Suppressor macrophage (primary cell): ENCODE measurements at regions not wholly inside any gene's neighbourhood (a gene's known extent, or its start where the extent isn't known, plus 50 kb on each side); places are given as distances from the start of the nearest gene placed in this dataset.
A peak's percentile ranks its signal among the peaks of the same experiment; 100 is the strongest.

Source experiments
- DNase-seq, 4 experiments: peaks; one replicate each; pipeline ENCODE4 v3.0.0-alpha.2; 2020 to 2022

DNA sequence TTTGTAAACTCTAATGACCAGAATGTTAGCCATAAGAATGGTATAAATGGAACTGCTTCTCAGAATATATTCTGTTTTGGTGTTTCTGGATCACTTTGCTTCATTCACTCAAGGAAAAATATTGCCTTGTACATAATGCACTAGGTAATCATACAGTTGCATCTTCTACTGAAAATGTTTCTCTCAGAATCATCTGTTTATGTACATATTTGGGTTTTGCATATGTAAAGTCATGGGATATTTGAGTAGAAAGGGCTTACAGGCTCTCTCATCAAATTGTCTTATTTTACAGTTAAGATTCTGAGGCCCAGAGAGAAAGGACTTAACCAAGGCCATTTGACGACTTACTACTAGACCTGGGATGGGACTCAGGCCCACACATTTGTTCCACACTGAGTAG, 97.8 kb upstream of the PALM2AKAP2 start:
- no peak for DNase-seq

GRCh38 chr9:109683521-109683920, 96.5 kb upstream of the PALM2AKAP2 start:
- DNase-seq, result no peak

GRCh38 chr9:109689701-109690100, 90.3 kb upstream of the PALM2AKAP2 start:
- DNase-seq, result no peak

- DNase-seq, result no peak
Measured at GRCh38 chr9:109699019-109699418, 81.0 kb upstream of the PALM2AKAP2 start.

DNA sequence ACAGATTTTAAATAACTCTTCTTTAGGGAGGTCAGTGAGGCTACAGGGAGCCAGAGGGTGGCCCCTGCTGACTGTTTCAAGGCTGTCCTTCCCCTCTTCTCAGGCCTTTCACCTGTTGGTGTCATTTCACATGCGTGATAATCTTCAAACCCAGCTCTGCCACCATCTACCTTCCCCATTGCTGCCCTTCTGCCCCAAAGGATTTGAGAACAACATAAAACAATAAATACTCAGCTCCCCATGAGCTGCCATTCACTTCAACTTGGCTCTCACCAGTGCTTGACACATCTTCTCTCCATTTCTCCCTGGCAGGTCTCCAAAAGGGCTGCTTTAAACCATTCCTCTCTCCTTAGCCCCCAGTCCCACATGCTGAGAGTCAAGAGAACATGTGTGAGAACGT, 75.5 kb upstream of the PALM2AKAP2 start:
- no peak for DNase-seq

DNA sequence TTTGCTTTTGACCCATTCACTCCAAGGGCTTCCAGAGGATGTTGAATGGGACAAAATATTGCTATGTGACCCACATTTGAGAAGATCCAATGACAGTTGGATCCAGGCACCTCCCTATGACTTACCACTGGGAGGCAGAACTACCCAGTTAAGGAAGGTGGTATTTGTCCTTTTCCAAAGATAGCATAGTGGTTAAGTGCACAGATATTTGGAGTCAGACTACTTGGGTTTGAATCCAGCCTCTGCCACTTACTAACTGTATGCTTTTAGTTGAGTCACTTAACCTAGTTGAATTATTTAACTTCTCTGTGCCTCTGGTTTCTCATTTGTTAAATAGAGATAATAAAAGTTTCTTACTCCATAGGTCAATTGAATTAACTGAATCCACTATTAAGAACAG, 74.5 kb upstream of the PALM2AKAP2 start:
- peak in 3 of 4 experiments; percentile 5 to 12 (median 6) for DNase-seq

DNA sequence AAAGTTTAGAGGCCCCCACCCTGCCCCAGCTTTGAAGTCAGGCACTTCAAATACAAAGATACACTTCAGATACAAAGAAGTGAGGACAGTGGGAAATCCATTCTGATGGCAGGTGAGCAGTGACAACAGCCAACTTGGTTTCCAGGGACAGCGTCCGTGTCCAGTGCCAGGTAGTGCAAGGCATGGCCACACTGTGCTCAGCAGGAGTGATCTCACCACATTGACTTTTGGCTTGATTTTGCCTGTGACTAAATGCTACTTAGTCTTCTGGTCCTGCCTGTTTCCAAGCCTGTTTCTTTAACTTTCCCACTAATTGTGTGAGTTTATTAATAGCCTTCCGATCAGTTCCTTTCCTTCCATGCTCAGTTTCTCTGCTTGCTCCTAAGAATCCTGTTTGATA, 72.6 kb upstream of the PALM2AKAP2 start:
- no peak for DNase-seq

GRCh38 chr9:109708451-109708945, 71.5 kb upstream of the PALM2AKAP2 start:
- peak in 1 of 4 experiments; percentile 4 for DNase-seq

- DNase-seq, result no peak
Measured at GRCh38 chr9:109709866-109710265, 70.1 kb upstream of the PALM2AKAP2 start.

DNA sequence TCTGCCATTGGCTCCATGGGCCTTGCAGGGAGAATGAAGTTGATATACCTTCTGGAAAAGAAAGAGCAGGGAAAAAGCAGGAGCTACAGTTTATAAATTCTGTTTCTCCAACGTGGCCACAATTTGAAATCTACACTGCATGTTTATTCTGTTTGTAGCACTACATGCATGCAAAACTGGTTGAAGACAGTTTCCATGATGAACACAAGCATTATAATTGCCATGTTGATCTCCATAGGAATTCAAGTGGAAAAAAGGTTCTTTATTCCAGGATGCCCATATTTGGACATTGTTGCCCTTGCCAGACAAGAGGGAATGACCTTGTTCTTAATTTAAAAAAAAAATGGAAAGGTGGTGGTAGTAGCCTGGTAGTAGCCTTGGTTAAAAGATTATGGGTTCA, 69.2 kb upstream of the PALM2AKAP2 start:
- DNase-seq, result no peak

GRCh38 chr9:109715344-109715743, 64.7 kb upstream of the PALM2AKAP2 start:
- no peak for DNase-seq

- DNase-seq, result no peak
Measured at GRCh38 chr9:109716631-109717030, 63.4 kb upstream of the PALM2AKAP2 start.

- peak in 1 of 4 experiments; percentile 10 for DNase-seq
Measured at GRCh38 chr9:109717342-109717741, 62.7 kb upstream of the PALM2AKAP2 start.

DNA sequence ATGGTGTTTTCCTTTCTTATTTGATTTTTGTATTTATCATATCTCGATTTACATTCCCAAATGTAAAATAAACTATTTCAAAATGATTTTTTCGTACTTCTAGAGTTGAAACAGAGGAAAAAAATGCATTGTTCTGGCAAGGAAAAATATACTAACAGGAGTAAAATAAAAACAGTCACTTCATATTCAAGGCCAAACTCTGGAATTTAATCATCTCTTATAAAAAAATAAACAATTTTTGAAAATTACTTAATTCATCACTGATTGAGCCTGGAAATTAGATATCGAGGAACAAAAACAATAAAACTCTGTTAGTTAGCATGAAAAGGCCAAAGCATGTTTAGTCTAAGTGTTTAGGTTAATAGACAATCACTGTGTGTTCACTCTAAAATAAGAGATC, 61.1 kb upstream of the PALM2AKAP2 start:
- no peak for DNase-seq

DNA sequence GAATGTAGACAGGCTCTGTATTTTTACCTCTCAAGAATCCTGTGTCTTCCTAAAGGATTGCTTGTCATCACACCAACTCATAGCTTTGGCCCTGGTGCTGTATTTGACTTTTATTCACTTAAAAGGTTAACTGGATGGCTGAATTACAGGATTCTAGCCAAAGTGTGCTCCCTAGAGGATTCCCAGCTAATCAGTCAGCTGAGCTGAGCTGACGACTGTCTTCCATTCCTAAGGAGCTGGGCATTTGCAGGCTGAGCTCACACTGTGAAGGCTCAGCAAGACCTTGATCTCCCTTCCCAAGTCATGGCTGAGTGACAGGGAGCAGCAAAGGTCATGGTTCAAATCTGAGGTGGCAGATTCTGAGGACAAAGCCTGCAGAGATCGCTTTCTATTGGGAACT, 59.0 kb upstream of the PALM2AKAP2 start:
- no peak for DNase-seq

DNA sequence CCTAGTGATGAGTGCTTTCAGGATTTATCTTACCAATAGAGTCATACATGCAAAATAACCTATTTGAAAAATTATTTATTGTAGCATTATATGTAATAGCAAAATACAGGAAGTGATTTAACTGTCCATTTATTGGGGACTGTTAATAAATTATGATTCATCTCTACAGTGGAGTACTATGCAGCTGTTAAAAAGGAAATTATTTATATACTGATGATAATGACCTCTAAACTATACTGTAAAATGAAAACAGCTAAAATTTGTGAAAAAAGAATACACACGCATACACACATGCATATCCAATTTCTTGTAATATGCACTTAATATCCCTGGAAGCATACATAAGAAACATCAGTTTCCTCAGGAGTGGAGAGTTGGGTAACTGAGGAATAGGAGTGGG, 58.0 kb upstream of the PALM2AKAP2 start:
- no peak for DNase-seq

DNA sequence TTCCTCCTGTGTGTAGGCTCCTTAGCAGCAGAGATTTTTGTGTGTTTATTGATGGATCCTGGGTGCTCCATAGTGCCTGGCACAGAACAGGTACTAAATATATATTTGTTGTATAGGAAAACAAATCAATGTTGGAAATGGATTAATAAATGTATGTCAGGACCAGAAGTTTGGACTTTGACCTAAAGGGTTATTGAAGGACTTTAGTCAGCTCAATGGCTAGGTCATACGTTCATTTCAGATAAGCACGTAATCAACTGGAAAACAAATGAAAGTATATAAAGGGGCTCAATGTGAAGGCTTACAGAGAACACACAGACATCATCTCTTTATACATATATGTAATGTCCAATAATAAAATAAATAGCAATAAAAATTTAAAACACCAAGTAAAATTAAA, 56.2 kb upstream of the PALM2AKAP2 start:
- DNase-seq, result no peak

GRCh38 chr9:109725460-109725859, 54.5 kb upstream of the PALM2AKAP2 start:
- no peak for DNase-seq

DNA sequence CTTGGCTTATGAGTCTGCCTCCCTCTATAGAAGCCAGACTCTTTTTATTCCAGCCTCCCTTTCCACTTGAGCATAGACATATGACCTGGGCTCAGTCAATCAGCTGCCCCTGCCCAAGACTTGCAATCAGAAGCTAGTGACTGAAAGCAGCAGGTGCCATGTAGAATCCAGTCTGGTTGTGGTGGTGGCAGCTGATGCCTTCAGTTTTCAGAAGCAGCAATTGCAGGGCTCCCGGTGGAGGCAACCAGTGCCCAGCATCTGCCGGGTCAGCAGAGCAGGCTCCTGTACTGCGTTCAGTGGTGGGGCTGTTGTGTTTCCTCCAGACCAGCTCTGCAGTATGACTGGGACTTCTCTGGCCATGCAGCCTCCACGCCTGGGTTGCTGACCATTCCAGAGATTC, 53.9 kb upstream of the PALM2AKAP2 start:
- no peak for DNase-seq

GRCh38 chr9:109728686-109729300, 51.2 kb upstream of the PALM2AKAP2 start:
- no peak for DNase-seq

GRCh38 chr9:109729513-109729912, 50.5 kb upstream of the PALM2AKAP2 start:
- no peak for DNase-seq
